ENCODE measurements at regions not wholly inside any gene's neighbourhood (a gene's known extent, or its start where the extent isn't known, plus 50 kb on each side); places are given as distances from the start of the nearest gene placed in this dataset.

- no peak for DNase-seq
Observed at GRCh38 chr6:41474213-41474933, 71.8 kb upstream of the FOXP4 start.

DNA sequence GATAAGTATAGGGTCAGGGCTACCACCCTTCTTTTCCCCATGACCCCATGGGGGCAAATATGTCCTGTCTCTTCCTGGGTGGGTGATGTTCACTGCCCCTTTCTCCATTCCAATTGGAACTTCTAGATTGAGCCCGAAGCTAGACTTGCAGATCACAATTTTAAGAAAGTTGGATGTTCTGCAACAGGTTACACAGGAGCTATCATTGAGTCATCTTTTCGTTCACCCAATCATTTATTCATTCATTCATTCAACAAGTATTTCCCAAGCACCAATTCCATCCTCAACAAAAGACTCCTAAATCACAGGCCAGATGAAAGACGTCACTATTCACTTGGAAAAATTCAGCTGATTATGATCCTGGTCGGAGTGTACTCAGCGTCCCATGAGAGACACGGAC lies 71.0 kb upstream of the FOXP4 start:
- DNase-seq = no peak

DNA sequence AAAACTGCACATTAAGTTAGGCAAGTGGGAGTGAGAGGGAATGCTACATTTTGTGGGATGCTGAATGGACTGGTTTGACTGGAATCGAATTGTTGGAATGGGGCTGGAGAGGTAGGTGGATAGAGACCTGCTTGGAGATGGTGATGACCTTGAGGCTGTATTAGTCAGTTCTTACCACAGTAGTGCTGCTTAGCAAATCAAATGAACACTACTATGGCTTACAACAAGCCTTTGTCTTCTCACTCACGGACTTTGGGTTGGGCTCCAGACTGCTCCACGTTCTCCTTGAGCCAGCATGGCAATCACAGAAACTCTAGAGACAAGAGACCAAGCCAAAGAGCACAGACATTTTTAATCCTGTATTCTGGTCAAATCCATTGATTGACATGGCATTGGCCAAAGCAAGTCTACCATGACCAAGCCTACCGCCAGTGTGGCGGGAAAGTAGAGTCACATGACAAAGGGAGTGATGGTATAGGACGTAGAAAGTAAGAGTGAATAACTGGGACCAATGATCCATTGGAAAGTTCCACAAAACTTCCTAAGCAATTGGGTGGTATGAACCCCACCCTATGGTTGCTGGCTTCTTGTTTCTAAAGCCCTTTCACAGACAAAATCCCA lies 70.3 kb upstream of the FOXP4 start:
- DNase-seq = no peak

DNA sequence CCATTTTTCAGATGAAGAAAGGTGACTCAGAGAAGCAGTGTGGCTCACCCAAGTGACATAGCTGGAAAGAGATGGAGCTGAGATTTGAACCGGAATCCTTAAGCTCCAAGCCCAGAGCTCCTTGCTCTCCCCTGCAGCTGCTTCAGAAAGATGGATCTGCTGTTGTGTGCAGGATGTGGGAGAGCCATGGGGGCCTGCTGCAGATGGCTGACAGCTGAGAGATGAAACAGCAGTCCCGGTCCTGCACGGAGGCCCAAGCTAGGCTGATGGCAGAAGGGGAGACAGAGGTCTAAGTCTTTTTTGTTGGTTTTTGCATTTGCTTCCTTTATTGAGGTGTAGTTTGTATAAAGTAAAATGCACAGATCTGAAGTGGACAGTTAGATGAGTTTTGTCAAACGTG lies 69.8 kb upstream of the FOXP4 start:
- no peak for DNase-seq

GRCh38 chr6:41477572-41477971 lies 68.6 kb upstream of the FOXP4 start:
- DNase-seq = no peak

DNA sequence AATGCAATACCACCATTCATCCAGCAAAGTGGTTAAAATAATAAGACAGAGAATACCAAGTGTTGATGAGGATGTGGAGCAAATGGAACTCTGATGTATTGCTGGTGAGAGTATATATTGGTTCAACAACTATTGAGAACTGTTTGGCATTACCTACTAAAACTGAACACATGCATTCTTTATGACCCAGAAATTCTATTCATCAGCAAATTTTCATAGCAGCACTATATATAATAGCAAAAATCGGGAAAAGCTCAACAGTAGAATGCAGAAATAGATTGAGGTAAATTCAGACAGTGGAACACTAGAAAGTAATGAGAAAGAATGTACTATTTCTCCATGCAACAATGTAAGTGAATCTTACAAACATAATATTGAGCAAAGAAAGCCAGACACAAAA lies 62.2 kb upstream of the FOXP4 start:
- no peak for DNase-seq

- no peak for DNase-seq
Observed at GRCh38 chr6:41487860-41488432, 58.2 kb upstream of the FOXP4 start.

- no peak for DNase-seq
Observed at GRCh38 chr6:41488433-41489119, 57.6 kb upstream of the FOXP4 start.

DNA sequence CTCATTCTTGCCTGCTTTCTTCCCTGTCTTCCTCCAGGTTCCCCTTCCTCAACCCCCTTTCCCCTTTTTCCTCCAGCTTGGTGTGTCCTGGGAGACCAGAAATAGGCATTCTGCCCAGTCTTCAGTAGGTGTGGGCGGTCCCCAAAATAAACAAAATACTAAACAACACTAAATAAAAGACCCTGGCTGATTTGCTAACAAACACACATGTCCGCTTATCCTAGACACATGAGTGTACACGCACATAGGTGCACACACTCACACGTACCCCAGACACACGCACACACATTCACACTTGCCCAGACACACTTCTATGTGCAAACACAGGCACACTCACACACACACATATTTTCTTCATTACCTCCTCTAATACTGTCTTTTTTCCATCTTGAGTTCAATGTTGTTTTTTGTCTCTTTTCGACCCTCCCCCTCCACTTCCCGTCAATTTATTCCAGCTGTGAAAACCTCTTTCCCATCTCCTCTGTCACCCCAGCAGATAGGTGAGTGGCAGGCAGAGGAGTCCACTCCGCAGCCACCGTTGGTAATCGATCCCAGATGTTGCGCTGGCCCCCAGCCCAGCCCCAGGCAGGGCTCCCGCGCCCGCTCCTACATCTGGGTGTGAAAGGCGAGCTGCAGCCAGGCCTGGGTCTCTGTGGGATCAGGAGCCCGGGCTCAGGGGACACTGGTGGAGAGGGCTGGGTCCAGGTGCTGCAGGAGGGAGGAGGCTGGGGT lies 56.9 kb upstream of the FOXP4 start:
- DNase-seq = no peak

DNA sequence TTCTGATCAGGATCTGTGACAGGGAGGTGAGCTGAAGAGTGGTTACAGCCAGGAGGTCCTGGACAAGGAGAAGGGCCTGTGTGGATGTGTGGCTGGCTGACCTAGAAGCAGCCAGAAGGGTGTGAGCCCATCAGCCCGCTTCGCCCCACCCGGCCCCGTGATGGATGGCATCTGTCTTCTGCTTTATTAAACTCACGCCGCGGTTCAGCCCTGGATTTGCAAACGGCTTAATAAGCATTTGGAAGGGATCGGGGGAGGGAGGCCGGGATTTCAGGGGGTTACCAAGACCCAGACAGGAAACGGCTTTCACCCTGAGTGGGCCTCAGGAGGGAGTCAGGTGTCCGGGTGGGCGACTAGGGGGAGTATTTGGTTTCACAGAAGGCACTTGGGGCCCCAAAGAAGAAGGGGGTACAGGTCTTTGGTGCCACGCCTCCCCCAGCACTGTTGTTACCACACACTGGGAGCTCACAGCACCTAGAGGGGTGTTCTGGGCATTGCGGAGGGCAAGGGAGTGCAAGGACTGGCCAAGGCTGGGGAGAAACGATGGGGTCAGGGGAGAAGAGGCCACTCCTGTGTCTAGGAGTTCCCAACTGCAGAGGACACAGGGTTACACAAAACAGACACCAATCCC lies 53.8 kb upstream of the FOXP4 start:
- no peak for DNase-seq

DNA sequence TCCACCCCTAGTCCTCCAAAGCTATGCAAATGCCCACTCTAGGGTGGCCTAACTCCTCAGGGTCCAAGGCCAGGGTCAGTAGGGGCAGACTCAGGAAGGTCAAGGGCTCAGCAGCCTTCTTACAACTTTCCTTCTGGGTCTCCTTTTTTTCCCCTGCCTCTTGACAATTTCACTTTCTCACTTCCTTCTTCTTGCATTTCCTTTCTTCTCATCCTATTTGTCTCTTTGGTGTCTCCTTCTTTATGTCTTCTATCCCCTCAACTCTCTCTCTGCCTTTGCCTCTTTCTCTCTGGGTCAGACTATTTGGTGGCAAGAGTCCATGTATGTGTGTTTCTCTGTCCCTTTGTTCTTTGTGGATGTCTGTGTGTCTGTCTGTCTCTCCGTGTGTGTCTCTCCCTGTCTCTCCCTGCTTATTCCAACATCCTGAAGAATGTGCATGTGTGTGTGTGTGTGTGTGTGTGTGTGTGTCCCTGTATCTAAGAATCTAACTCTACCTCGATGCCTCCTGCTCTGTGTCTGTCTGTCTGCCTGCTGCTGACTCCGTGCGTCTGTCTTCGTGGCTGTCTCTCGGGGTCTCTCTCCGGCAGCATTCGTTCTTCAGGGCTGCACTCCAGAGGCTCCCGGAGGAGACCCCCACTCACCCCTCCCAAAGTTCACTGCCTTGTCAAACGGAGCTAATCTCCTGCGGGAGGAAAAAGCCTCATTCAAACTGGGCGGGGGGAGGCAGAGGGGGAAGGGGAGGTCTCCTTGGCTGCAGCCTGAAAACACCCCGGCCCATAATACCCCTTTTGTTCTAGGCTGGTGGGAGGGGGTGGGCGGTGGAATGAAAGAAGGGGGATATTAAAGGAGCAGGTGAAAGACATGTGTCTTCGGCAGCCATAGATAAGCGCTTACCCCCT lies 51.7 kb upstream of the FOXP4 start:
- no peak for DNase-seq
